Astrocyte (in vitro differentiated cells and primary cell): ENCODE measurements at regions not wholly inside any gene's neighbourhood (a gene's known extent, or its start where the extent isn't known, plus 50 kb on each side); places are given as distances from the start of the nearest gene placed in this dataset.

Experiments
- DNase-seq: peaks from one replicate; pipeline ENCODE4 v3.0.0-alpha.2; 2010; ENCODE audit warnings: low read depth
- FAIRE-seq: peaks from 2 replicates; lab custom pipeline; 2011; peaks lifted over from hg19 to GRCh38; lab: Jason Lieb, UNC
- H2AFZ ChIP-seq: 2 replicates; pipeline ENCODE4 v1.6.0; 2012; ENCODE audit warnings: low read depth, low read length, inconsistent platforms
- H3K27ac ChIP-seq: 2 replicates; pipeline ENCODE4 v1.5.1; 2011; ENCODE audit warnings: low read depth, low read length, inconsistent platforms
- H3K27me3 ChIP-seq: 2 replicates; pipeline ENCODE4 v1.6.0; 2011; ENCODE audit warnings: low read length, inconsistent platforms; ENCODE audit not compliant: insufficient read depth
- H3K36me3 ChIP-seq: 2 replicates; pipeline ENCODE4 v1.5.1; 2011; ENCODE audit warnings: low read length, inconsistent platforms; ENCODE audit not compliant: insufficient read depth
- H3K4me1 ChIP-seq: 2 replicates; pipeline ENCODE4 v1.5.1; 2011; ENCODE audit warnings: low read length, inconsistent platforms; ENCODE audit not compliant: insufficient read depth
- H3K4me2 ChIP-seq: 2 replicates; pipeline ENCODE4 v1.6.0; 2012; ENCODE audit warnings: low read length, inconsistent platforms
- H3K4me3 ChIP-seq: 2 replicates; pipeline ENCODE4 v1.5.1; 2011; ENCODE audit warnings: low read depth, mild to moderate bottlenecking, low read length, inconsistent platforms; ENCODE audit not compliant: insufficient read depth
- H3K79me2 ChIP-seq: 2 replicates; pipeline ENCODE4 v1.6.0; 2012; ENCODE audit warnings: mild to moderate bottlenecking, low read length, inconsistent platforms; ENCODE audit not compliant: insufficient read depth
- H3K9ac ChIP-seq: 2 replicates; pipeline ENCODE4 v1.6.0; 2012; ENCODE audit warnings: mild to moderate bottlenecking, low read length, inconsistent platforms
- H3K9me3 ChIP-seq: 2 replicates; pipeline ENCODE4 v1.5.1; 2012; ENCODE audit warnings: low read depth, mild to moderate bottlenecking, low read length, inconsistent platforms; ENCODE audit not compliant: insufficient read depth
- H4K20me1 ChIP-seq: 2 replicates; pipeline ENCODE4 v1.6.0; 2012; ENCODE audit warnings: low read length, inconsistent platforms; ENCODE audit not compliant: insufficient read depth
- H3K27ac Mint-ChIP-seq: one replicate; pipeline ENCODE4 v1.8.0; 2021; ENCODE audit warnings: mild to moderate bottlenecking, mixed read lengths; ENCODE audit not compliant: unreplicated experiment
- H3K27me3 Mint-ChIP-seq: one replicate; pipeline ENCODE4 v1.8.0; 2021; ENCODE audit warnings: low read depth, mixed read lengths; ENCODE audit not compliant: unreplicated experiment
- H3K36me3 Mint-ChIP-seq: one replicate; pipeline ENCODE4 v1.8.0; 2021; ENCODE audit warnings: low read depth, mixed read lengths; ENCODE audit not compliant: unreplicated experiment
- H3K4me1 Mint-ChIP-seq: one replicate; pipeline ENCODE4 v1.8.0; 2021; ENCODE audit warnings: low read depth, mixed read lengths; ENCODE audit not compliant: unreplicated experiment
- H3K4me3 Mint-ChIP-seq: one replicate; pipeline ENCODE4 v1.8.0; 2021; ENCODE audit warnings: mild to moderate bottlenecking, moderate library complexity, mixed read lengths; ENCODE audit not compliant: unreplicated experiment
- H3K9me3 Mint-ChIP-seq: one replicate; pipeline ENCODE4 v1.8.0; 2021; ENCODE audit warnings: mild to moderate bottlenecking, mixed read lengths; ENCODE audit not compliant: unreplicated experiment
- CTCF ChIP-seq: IDR thresholded peaks from 2 replicates; pipeline ENCODE4 v1.5.1; 2011; ENCODE audit warnings: low read depth, mild to moderate bottlenecking, inconsistent platforms, low read length, moderate library complexity; ENCODE audit not compliant: insufficient read depth
- EZH2 ChIP-seq: IDR thresholded peaks from 2 replicates; pipeline ENCODE4 v1.6.1; 2012; ENCODE audit warnings: mild to moderate bottlenecking, low read length, inconsistent platforms; ENCODE audit not compliant: insufficient read depth

GRCh38 chr9:116101516-116101915 lies 52.1 kb upstream of the PAPPA start:
- peak overlapping the region; percentile 39 for H3K27ac ChIP-seq

GRCh38 chr9:116102596-116102995 lies 51.0 kb upstream of the PAPPA start:
- peaks cover 6% of the 10 kb centered on the region for H3K4me1 ChIP-seq
- Mint-ChIP-seq H3K4me1 (peaks cover 37% of the 10 kb centered on the region), H3K9me3 (peaks cover 2% of the 10 kb centered on the region), H3K27me3 (no peaks in the 10 kb centered on the region), H3K27ac (peak overlapping the region; percentile 51), H3K36me3 (no peaks in the 10 kb centered on the region), H3K4me3 (no peak overlapping the region)
- H3K9ac ChIP-seq = no peak overlapping the region
- H3K36me3 ChIP-seq = no peaks in the 10 kb centered on the region
- DNase-seq (no peak), FAIRE-seq (no peak)
- TF ChIP-seq EZH2 = no peak
- TF ChIP-seq CTCF = no peak
- no peaks in the 10 kb centered on the region for H4K20me1 ChIP-seq
- no peak overlapping the region for H3K4me2 ChIP-seq
- no peak overlapping the region for H3K27ac ChIP-seq
- H2AFZ ChIP-seq = no peak overlapping the region
- H3K4me3 ChIP-seq = no peak overlapping the region
- no peaks in the 10 kb centered on the region for H3K79me2 ChIP-seq
- H3K27me3 ChIP-seq = no peaks in the 10 kb centered on the region
- no peaks in the 10 kb centered on the region for H3K9me3 ChIP-seq

More at GRCh38 chr9:116101516-116101915, 52.1 kb upstream of the PAPPA start:
- no peaks in the 10 kb centered on the region for H3K9me3 ChIP-seq
- Mint-ChIP-seq H3K4me3 (no peak overlapping the region), H3K4me1 (peaks cover 37% of the 10 kb centered on the region), H3K27ac (no peak overlapping the region), H3K36me3 (no peaks in the 10 kb centered on the region), H3K9me3 (peaks cover 2% of the 10 kb centered on the region), H3K27me3 (no peaks in the 10 kb centered on the region)
- peaks cover 6% of the 10 kb centered on the region for H3K4me1 ChIP-seq
- H4K20me1 ChIP-seq = no peaks in the 10 kb centered on the region
- no peak overlapping the region for H3K9ac ChIP-seq
- no peaks in the 10 kb centered on the region for H3K36me3 ChIP-seq
- no peaks in the 10 kb centered on the region for H3K79me2 ChIP-seq
- FAIRE-seq (no peak), DNase-seq (peak; percentile 77)
- TF ChIP-seq CTCF = no peak
- TF ChIP-seq EZH2 = no peak
- H3K4me2 ChIP-seq = no peak overlapping the region
- H3K27me3 ChIP-seq = peaks cover 2% of the 10 kb centered on the region
- no peak overlapping the region for H3K4me3 ChIP-seq
- no peak overlapping the region for H2AFZ ChIP-seq
